ENCODE measurements at regions not wholly inside any gene's neighbourhood (a gene's known extent, or its start where the extent isn't known, plus 50 kb on each side); places are given as distances from the start of the nearest gene placed in this dataset.

- no peaks in the 10 kb centered on the region for H3K36me3 ChIP-seq (ENCODE audit: insufficient read depth)
- Mint-ChIP-seq H3K4me3 (no peak overlapping the region), H3K9me3 (peaks cover 17% of the 10 kb centered on the region; the same call in 2 of the 3 replicates), H3K27ac (no peak overlapping the region), H3K27me3 (ENCODE audit: insufficient read depth, low read depth, poor library complexity) (peaks cover 2% of the 10 kb centered on the region), H3K36me3 (ENCODE audit: low read depth) (peaks cover 3% of the 10 kb centered on the region; the same call in 1 of the 3 replicates), H3K4me1 (no peaks in the 10 kb centered on the region)
- H3K27me3 ChIP-seq (ENCODE audit: insufficient read depth), result no peaks in the 10 kb centered on the region
- ATAC-seq (no peak), DNase-seq (ENCODE audit: low spot score) (no peak)
- H3K4me2 ChIP-seq, result no peak overlapping the region
- no peak overlapping the region for H3K27ac ChIP-seq (ENCODE audit: low read depth)
- H3F3A ChIP-seq (replicated peaks; ENCODE audit: low read depth), result no peaks in the 10 kb centered on the region
- no peaks in the 10 kb centered on the region for H4K20me1 ChIP-seq (replicated peaks; ENCODE audit: insufficient read depth)
- no peak for TF ChIP-seq CTCF (conservative IDR thresholded peaks at IDR 0.05; ENCODE audit: low read depth in 2 of 2)
- TF ChIP-seq, protein P1, sequence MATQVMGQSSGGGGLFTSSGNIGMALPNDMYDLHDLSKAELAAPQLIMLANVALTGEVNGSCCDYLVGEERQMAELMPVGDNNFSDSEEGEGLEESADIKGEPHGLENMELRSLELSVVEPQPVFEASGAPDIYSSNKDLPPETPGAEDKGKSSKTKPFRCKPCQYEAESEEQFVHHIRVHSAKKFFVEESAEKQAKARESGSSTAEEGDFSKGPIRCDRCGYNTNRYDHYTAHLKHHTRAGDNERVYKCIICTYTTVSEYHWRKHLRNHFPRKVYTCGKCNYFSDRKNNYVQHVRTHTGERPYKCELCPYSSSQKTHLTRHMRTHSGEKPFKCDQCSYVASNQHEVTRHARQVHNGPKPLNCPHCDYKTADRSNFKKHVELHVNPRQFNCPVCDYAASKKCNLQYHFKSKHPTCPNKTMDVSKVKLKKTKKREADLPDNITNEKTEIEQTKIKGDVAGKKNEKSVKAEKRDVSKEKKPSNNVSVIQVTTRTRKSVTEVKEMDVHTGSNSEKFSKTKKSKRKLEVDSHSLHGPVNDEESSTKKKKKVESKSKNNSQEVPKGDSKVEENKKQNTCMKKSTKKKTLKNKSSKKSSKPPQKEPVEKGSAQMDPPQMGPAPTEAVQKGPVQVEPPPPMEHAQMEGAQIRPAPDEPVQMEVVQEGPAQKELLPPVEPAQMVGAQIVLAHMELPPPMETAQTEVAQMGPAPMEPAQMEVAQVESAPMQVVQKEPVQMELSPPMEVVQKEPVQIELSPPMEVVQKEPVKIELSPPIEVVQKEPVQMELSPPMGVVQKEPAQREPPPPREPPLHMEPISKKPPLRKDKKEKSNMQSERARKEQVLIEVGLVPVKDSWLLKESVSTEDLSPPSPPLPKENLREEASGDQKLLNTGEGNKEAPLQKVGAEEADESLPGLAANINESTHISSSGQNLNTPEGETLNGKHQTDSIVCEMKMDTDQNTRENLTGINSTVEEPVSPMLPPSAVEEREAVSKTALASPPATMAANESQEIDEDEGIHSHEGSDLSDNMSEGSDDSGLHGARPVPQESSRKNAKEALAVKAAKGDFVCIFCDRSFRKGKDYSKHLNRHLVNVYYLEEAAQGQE (IDR thresholded peaks at IDR 0.05; ENCODE audit: unreplicated experiment), result no peak
- no peak for TF ChIP-seq STAT1 (IDR thresholded peaks at IDR 0.05; ENCODE audit: unreplicated experiment)
- no peak for TF ChIP-seq EZH2 (IDR thresholded peaks at IDR 0.05; ENCODE audit: low read depth, unreplicated experiment)
- no peak for TF ChIP-seq POLR2AphosphoS5 (IDR thresholded peaks at IDR 0.05; ENCODE audit: low read depth)
- no peak for TF ChIP-seq ETS1 (IDR thresholded peaks at IDR 0.05)
- TF ChIP-seq ZNF331 (CRISPR knock-in tag; IDR thresholded peaks at IDR 0.05; ENCODE audit: low read depth), result no peak
- TF ChIP-seq ZNF114 (CRISPR knock-in tag; IDR thresholded peaks at IDR 0.05), result no peak
- no peak for TF ChIP-seq JUNB (IDR thresholded peaks at IDR 0.05; ENCODE audit: unreplicated experiment)
- TF ChIP-seq EZH2phosphoT487 (IDR thresholded peaks at IDR 0.05; ENCODE audit: unreplicated experiment), result no peak
- no peak for TF ChIP-seq NANOG (IDR thresholded peaks at IDR 0.05; ENCODE audit: borderline replicate concordance)
- no peak for TF ChIP-seq CREB1 (CRISPR knock-in tag; IDR thresholded peaks at IDR 0.05; ENCODE audit: low read depth)
- TF ChIP-seq, protein P2, sequence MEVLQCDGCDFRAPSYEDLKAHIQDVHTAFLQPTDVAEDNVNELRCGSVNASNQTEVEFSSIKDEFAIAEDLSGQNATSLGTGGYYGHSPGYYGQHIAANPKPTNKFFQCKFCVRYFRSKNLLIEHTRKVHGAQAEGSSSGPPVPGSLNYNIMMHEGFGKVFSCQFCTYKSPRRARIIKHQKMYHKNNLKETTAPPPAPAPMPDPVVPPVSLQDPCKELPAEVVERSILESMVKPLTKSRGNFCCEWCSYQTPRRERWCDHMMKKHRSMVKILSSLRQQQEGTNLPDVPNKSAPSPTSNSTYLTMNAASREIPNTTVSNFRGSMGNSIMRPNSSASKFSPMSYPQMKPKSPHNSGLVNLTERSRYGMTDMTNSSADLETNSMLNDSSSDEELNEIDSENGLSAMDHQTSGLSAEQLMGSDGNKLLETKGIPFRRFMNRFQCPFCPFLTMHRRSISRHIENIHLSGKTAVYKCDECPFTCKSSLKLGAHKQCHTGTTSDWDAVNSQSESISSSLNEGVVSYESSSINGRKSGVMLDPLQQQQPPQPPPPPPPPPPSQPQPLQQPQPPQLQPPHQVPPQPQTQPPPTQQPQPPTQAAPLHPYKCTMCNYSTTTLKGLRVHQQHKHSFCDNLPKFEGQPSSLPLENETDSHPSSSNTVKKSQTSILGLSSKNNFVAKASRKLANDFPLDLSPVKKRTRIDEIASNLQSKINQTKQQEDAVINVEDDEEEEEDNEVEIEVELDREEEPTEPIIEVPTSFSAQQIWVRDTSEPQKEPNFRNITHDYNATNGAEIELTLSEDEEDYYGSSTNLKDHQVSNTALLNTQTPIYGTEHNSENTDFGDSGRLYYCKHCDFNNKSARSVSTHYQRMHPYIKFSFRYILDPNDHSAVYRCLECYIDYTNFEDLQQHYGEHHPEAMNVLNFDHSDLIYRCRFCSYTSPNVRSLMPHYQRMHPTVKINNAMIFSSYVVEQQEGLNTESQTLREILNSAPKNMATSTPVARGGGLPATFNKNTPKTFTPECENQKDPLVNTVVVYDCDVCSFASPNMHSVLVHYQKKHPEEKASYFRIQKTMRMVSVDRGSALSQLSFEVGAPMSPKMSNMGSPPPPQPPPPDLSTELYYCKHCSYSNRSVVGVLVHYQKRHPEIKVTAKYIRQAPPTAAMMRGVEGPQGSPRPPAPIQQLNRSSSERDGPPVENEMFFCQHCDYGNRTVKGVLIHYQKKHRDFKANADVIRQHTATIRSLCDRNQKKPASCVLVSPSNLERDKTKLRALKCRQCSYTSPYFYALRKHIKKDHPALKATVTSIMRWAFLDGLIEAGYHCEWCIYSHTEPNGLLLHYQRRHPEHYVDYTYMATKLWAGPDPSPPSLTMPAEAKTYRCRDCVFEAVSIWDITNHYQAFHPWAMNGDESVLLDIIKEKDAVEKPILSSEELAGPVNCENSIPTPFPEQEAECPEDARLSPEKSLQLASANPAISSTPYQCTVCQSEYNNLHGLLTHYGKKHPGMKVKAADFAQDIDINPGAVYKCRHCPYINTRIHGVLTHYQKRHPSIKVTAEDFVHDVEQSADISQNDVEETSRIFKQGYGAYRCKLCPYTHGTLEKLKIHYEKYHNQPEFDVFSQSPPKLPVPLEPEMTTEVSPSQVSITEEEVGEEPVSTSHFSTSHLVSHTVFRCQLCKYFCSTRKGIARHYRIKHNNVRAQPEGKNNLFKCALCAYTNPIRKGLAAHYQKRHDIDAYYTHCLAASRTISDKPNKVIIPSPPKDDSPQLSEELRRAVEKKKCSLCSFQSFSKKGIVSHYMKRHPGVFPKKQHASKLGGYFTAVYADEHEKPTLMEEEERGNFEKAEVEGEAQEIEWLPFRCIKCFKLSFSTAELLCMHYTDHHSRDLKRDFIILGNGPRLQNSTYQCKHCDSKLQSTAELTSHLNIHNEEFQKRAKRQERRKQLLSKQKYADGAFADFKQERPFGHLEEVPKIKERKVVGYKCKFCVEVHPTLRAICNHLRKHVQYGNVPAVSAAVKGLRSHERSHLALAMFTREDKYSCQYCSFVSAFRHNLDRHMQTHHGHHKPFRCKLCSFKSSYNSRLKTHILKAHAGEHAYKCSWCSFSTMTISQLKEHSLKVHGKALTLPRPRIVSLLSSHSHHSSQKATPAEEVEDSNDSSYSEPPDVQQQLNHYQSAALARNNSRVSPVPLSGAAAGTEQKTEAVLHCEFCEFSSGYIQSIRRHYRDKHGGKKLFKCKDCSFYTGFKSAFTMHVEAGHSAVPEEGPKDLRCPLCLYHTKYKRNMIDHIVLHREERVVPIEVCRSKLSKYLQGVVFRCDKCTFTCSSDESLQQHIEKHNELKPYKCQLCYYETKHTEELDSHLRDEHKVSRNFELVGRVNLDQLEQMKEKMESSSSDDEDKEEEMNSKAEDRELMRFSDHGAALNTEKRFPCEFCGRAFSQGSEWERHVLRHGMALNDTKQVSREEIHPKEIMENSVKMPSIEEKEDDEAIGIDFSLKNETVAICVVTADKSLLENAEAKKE (CRISPR knock-in tag; IDR thresholded peaks at IDR 0.05), result no peak
- H3K9me2 ChIP-seq (ENCODE audit: insufficient read depth), result 0 out of 2 replicates have a peak, but pooled peaks cover 4% of the 10 kb centered on the region
- H3K79me2 ChIP-seq (replicated peaks; ENCODE audit: insufficient read depth), result no peaks in the 10 kb centered on the region
- no peak overlapping the region for H2AFZ ChIP-seq
- H3K4me3 ChIP-seq, result no peak overlapping the region
- no peaks in the 10 kb centered on the region for H3K4me1 ChIP-seq (ENCODE audit: insufficient read depth)
Measured at GRCh38 chr4:12651876-12652275, 832.3 kb downstream of the RAB28 start.
